GM23338 (cell line): ENCODE measurements at regions not wholly inside any gene's neighbourhood (a gene's known extent, or its start where the extent isn't known, plus 50 kb on each side); places are given as distances from the start of the nearest gene placed in this dataset.

Experiments used
- ATAC-seq: fragments of 200-7000 bp; cut with Tn5 transposase; 3 replicates; pipeline ENCODE4 v1.9.1; 2020
- DNase-seq: peaks from one replicate; pipeline ENCODE4 v3.0.0-alpha.2; 2015; ENCODE audit warnings: low spot score
- H2AFZ ChIP-seq: fragments of 200-600 bp; sonication (generic); 2 replicates; pipeline ENCODE4 v1.8.0; 2016; ENCODE audit warnings: antibody characterized with exemption, mild to moderate bottlenecking, moderate library complexity
- H3F3A ChIP-seq: fragments of 200-600 bp; sonication (generic); replicated peaks from 2 replicates; pipeline ENCODE4 v1.8.0; 2017; ENCODE audit warnings: antibody characterized with exemption, mixed run types, low read depth
- H3K27ac ChIP-seq: fragments of 200-600 bp; sonication (generic); 2 replicates; pipeline ENCODE4 v1.6.1; 2016; ENCODE audit warnings: low read depth
- H3K27me3 ChIP-seq: fragments of 200-600 bp; sonication (generic); 2 replicates; pipeline ENCODE4 v1.8.0; 2016; ENCODE audit warnings: mild to moderate bottlenecking, mixed run types, moderate library complexity; ENCODE audit not compliant: insufficient read depth
- H3K36me3 ChIP-seq: fragments of 200-600 bp; sonication (generic); 2 replicates; pipeline ENCODE4 v1.8.0; 2016; ENCODE audit warnings: mild to moderate bottlenecking; ENCODE audit not compliant: insufficient read depth
- H3K4me1 ChIP-seq: fragments of 200-600 bp; sonication (generic); 2 replicates; pipeline ENCODE4 v1.8.0; 2016; ENCODE audit warnings: mild to moderate bottlenecking, moderate library complexity; ENCODE audit not compliant: insufficient read depth
- H3K4me2 ChIP-seq: fragments of 200-600 bp; sonication (generic); 2 replicates; pipeline ENCODE4 v1.7.1; 2017; ENCODE audit warnings: mixed run types
- H3K4me3 ChIP-seq: fragments of 200-600 bp; sonication (generic); 2 replicates; pipeline ENCODE4 v1.6.1; 2016; ENCODE audit warnings: mixed run types
- H3K79me2 ChIP-seq: fragments of 200-600 bp; sonication (generic); replicated peaks from 2 replicates; pipeline ENCODE4 v1.8.0; 2017; ENCODE audit warnings: mild to moderate bottlenecking; ENCODE audit not compliant: insufficient read depth
- H3K9me2 ChIP-seq: fragments of 200-600 bp; sonication (generic); 2 replicates; pipeline ENCODE4 v1.8.0; 2017; ENCODE audit not compliant: insufficient read depth
- H4K20me1 ChIP-seq: fragments of 200-600 bp; sonication (generic); replicated peaks from 2 replicates; pipeline ENCODE4 v1.8.0; 2017; ENCODE audit warnings: mild to moderate bottlenecking; ENCODE audit not compliant: insufficient read depth
- H3K27ac Mint-ChIP-seq: 2 replicates; pipeline ENCODE4 v1.8.0; 2020; ENCODE audit warnings: inconsistent platforms, mild to moderate bottlenecking, moderate library complexity, mixed read lengths
- H3K27me3 Mint-ChIP-seq: 3 replicates; pipeline ENCODE4 v1.8.0; 2022; ENCODE audit warnings: low read depth, mild to moderate bottlenecking, moderate library complexity, mixed read lengths, inconsistent platforms; ENCODE audit not compliant: insufficient read depth, poor library complexity
- H3K36me3 Mint-ChIP-seq: 3 replicates; pipeline ENCODE4 v1.8.0; 2021; ENCODE audit warnings: low read depth, mild to moderate bottlenecking, inconsistent platforms, moderate library complexity, mixed read lengths
- H3K4me1 Mint-ChIP-seq: 3 replicates; pipeline ENCODE4 v1.8.0; 2020; ENCODE audit warnings: mild to moderate bottlenecking, inconsistent platforms, mixed read lengths
- H3K4me3 Mint-ChIP-seq: 3 replicates; pipeline ENCODE4 v1.8.0; 2021; ENCODE audit warnings: moderate library complexity, mild to moderate bottlenecking, inconsistent platforms, mixed read lengths
- H3K9me3 Mint-ChIP-seq: 3 replicates; pipeline ENCODE4 v1.8.0; 2020; ENCODE audit warnings: moderate library complexity, mild to moderate bottlenecking, inconsistent platforms, mixed read lengths
- CREB1 ChIP-seq: fragments of 250-450 bp; sonication (Bioruptor Pico); IDR thresholded peaks from 2 replicates; pipeline ENCODE4 v1.5.0; 2020; ENCODE audit warnings: low read depth, mild to moderate bottlenecking, moderate library complexity
- CTCF ChIP-seq, 2 experiments: fragments of 200-600 bp in 1 of 2; sonication (generic) in 1 of 2; conservative IDR thresholded peaks; 2 replicates each; pipeline versions ENCODE4 v1.5.1 to v1.6.1; 2016 to 2017; ENCODE audit warnings: antibody characterized with exemption in 2 of 2, low read depth in 2 of 2, mild to moderate bottlenecking in 2 of 2, moderate library complexity in 1 of 2
- ETS1 ChIP-seq: IDR thresholded peaks from 2 replicates; pipeline ENCODE4 v1.6.1; 2016; ENCODE audit warnings: antibody characterized with exemption
- EZH2 ChIP-seq: fragments of 200-600 bp; sonication (generic); IDR thresholded peaks from one replicate; pipeline ENCODE4 v1.8.0; 2017; ENCODE audit warnings: antibody characterized with exemption, mild to moderate bottlenecking, low read depth; ENCODE audit not compliant: unreplicated experiment
- EZH2phosphoT487 ChIP-seq: fragments of 200-600 bp; sonication (generic); IDR thresholded peaks from one replicate; pipeline ENCODE4 v1.8.1; 2018; ENCODE audit warnings: antibody characterized with exemption; ENCODE audit not compliant: unreplicated experiment
- JUNB ChIP-seq: IDR thresholded peaks from one replicate; pipeline ENCODE4 v1.6.1; 2016; ENCODE audit warnings: antibody characterized with exemption; ENCODE audit not compliant: unreplicated experiment
- NANOG ChIP-seq: IDR thresholded peaks from 2 replicates; pipeline ENCODE4 v1.6.1; 2016; ENCODE audit warnings: antibody characterized with exemption, borderline replicate concordance
- POLR2AphosphoS5 ChIP-seq: IDR thresholded peaks from 2 replicates; pipeline ENCODE4 v1.6.1; 2016; ENCODE audit warnings: antibody characterized with exemption, low read depth
- REST ChIP-seq: IDR thresholded peaks from one replicate; pipeline ENCODE4 v1.6.1; 2018; ENCODE audit warnings: antibody characterized with exemption; ENCODE audit not compliant: unreplicated experiment
- STAT1 ChIP-seq: IDR thresholded peaks from one replicate; pipeline ENCODE4 v1.6.1; 2016; ENCODE audit warnings: antibody characterized with exemption; ENCODE audit not compliant: unreplicated experiment
- ZNF114 ChIP-seq: fragments of 250-450 bp; sonication (Bioruptor Pico); IDR thresholded peaks from 2 replicates; pipeline ENCODE4 v1.5.0; 2020; ENCODE audit warnings: mild to moderate bottlenecking, moderate library complexity
- ZNF331 ChIP-seq: fragments of 250-450 bp; sonication (Bioruptor Pico); IDR thresholded peaks from 2 replicates; pipeline ENCODE4 v1.5.0; 2020; ENCODE audit warnings: low read depth, mild to moderate bottlenecking, moderate library complexity
- ZNF462 ChIP-seq: fragments of 250-450 bp; sonication (Bioruptor Pico); IDR thresholded peaks from 2 replicates; pipeline ENCODE4 v1.5.0; 2020; ENCODE audit warnings: mild to moderate bottlenecking, moderate library complexity

GRCh38 chr10:131620314-131620713 lies 280.5 kb upstream of the PPP2R2D start:
- Mint-ChIP-seq H3K4me3 (no peak overlapping the region), H3K27ac (no peak overlapping the region), H3K4me1 (no peaks in the 10 kb centered on the region; the same call in 2 of the 3 replicates), H3K9me3 (peaks cover 57% of the 10 kb centered on the region), H3K27me3 (peaks cover 5% of the 10 kb centered on the region), H3K36me3 (peaks cover 17% of the 10 kb centered on the region)
- Histone ChIP-seq H3K4me3 (no peak overlapping the region), H3K4me2 (no peak overlapping the region), H3K9me2 (no peaks in the 10 kb centered on the region), H3K4me1 (no peaks in the 10 kb centered on the region), H3K79me2 (no peaks in the 10 kb centered on the region), H3K36me3 (no peaks in the 10 kb centered on the region), H2AFZ (no peak overlapping the region), H3K27ac (no peak overlapping the region), H3F3A (no peaks in the 10 kb centered on the region), H3K27me3 (no peaks in the 10 kb centered on the region), H4K20me1 (no peaks in the 10 kb centered on the region)
- TF ChIP-seq CTCF (conservative IDR thresholded peaks at IDR 0.05; ENCODE audit: low read depth in 2 of 2) (no peak), EZH2 (no peak), EZH2phosphoT487 (no peak), NANOG (no peak), JUNB (no peak), CREB1 (CRISPR knock-in tag) (no peak), ZNF462 (no peak), ZNF114 (CRISPR knock-in tag) (no peak), ZNF331 (no peak), REST (no peak), STAT1 (no peak), POLR2AphosphoS5 (no peak), ETS1 (no peak)
- no peak for DNase-seq
- ATAC-seq = no peak
